GM19397 (cell line): ENCODE measurements at regions not wholly inside any gene's neighbourhood (a gene's known extent, or its start where the extent isn't known, plus 50 kb on each side); places are given as distances from the start of the nearest gene placed in this dataset.
"Not testable (repeated sequence)": the region's sequence is repeated elsewhere in the genome, so short reads cannot be mapped to it uniquely, and the experiment has no call there.

Source experiments
- ATAC-seq: cut with Tn5 transposase; IDR thresholded peaks from one replicate; pipeline ENCODE4 v1.9.1; 2021; ENCODE audit warnings: mild to moderate bottlenecking, moderate library complexity; ENCODE audit not compliant: unreplicated experiment

DNA sequence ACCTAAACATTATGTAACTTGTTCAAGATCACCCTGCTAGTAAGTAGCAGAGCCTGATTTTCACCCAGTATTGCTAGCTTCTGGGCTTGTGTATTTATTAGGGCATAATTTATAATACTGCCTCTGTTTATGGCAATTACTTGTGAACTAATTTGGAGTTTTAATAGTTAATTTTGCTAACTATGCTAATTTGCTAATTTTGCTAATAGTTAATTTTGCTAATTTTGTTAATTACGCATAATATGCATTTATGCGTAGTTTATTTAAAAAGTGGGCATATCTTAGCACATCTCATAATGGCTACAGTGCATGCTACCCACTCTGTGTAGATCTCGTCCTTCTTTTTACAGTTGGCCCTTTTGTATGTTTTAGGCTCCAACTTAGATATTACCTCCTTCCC lies 898.1 kb upstream of the EPHA5 start:
- no peak for ATAC-seq

DNA sequence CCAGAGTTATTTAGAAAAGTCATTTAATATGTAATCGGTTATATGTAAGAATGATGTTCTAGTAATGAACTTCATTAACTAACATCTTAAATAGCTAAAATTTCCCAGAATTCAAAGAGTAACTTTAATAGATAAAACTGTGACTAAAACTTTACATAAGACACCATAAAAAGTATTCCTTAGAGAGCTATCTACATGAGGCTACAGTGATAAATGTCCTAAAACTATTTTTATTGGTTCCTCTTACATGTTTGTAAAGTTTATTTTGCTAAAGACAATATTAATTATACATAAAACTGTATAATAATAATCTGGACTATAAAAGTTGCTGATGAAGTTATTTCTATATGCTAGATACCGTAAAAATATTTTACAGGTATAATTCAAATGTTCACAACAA lies 897.7 kb upstream of the EPHA5 start:
- no peak for ATAC-seq

DNA sequence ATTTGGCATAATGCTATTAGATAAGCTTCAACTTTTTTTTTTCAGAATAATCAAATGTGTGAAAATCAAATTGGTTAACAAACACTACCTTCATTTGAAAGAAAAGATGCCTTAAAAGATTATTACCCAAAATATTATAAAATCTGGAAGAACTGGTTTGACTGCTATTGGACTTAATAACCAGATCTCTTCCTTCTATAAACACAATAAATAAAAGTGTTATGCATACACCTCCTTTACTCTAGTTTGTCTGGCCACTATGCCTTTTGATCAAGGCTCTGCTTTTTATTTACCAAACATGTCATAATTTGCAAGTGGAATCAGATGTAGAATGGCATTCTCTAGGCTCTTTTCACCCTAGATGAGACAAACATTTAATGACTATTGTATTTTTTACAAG lies 897.3 kb upstream of the EPHA5 start:
- no peak for ATAC-seq

DNA sequence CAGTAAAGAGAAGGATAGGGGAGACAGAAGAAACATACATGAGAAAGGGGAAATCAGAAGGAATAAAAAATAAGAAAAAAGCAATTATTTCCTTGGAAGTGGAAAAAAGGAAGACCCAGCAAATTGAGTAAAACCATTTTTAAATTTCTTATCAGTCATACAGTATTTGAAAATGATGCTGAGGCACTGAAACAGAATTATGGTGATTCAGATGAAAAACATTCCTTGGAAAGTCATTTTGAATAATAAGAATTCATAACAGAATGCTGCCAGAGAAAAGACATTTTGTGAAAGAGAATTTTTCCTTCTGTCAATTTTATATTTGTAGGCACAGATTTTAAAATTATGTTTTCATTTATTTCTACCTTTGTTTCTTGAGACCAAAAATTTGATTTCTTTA lies 895.5 kb upstream of the EPHA5 start:
- ATAC-seq: no peak

DNA sequence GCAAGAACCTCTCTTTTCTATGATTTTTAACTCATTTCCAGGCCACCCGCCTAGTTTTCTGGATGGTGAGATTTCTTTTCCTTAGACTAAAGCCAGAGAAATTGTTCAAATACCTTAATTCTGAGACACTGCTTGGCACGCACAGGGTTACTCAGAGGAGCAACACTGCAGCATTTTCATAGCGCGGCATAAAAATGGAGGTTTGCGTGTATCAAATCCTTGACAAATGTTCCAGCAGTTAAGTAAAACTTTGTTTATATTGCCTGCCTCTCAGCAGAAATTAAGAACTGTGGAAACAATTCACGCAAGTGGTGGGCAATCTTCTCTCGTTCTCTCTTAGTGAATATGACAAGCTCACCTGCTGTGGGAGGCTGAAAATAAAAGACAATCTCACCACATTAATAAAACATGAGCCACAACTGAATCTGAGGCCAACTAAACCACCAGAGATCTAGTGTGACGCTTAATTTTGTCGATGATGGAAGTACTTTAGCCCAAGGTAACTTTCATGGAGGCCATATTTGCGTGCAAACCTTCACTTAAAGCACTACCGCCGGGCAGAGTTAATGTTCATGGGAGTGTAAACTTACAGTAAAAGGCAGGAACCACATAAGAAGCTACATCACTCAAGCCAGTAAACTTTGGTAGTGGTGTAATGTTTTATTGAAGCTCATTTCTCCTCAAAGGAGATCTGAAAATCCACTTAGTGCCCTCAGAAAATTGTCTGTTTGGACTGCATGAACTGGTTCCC lies 894.8 kb upstream of the EPHA5 start:
- ATAC-seq: no peak

DNA sequence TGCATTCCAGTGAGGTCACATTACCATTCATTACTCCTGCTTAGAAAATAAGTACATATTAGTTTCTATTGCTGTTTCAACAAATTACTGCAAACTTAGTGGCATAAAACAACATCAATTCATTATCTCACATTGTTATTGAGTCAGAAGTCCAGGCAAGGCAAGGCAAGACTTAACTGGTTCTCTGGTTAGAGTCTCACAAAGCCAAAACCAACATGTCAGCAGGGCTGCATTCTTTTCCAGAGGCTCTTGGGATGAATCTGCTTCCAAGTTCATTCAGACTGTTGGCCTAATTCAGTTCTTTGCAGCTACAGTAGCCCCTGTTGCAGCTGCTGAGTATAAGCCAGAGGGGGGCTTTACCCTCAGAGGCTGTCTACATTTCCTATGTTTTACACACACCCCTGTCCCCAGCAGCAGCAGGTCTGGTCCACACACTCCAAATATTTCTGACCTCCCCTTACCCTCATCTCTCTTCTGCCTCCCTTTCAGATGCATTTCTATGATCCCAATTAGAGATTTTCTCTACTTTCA lies 892.1 kb upstream of the EPHA5 start:
- no peak for ATAC-seq

DNA sequence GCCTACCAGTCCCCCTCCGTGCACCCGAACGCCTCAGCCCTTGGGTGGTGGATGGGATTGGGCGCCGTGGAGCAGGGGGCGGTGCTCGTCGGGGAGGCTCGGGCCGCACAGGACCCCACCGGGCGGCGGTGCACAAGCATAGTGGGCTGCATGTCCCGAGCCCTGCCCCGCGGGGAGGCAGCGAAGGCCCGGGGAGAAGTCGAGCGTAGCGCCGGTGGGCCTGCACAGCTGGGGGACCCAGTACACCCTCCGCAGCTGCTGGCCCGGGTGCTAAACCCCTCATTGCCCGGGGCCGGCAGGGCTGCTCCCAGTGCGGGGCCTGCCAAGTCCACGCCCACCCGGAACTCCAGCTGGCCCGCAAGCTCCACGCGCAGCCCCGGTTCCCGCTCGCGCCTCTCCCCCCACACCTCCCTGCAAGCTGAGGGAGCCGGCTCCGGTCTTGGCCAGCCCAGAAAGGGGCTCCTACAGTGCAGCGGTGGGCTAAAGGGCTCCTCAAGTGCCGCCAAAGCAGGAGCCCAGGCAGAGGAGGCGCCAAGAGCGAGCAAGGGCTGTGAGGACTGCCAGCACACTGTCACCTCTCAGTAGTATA lies 891.3 kb upstream of the EPHA5 start:
- not testable (repeated sequence) for ATAC-seq

DNA sequence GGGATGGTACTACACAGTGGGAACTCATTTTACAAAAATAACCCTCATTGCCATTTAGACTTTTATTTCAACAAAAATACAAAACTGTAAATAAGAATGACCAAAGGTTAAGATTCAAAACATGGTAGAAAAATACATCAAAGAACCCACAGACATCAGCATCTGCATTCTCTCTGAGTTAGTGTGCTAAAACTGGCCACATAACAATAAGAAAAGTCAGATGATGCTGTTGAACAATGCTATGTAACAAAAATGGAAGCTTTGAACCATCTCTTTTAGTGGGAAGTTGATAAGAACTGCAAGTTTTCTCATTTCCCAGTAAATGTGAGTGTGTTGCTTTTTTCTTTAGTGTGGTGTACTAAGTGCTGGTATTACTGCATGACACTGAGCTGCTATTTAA lies 888.4 kb upstream of the EPHA5 start:
- no peak for ATAC-seq

DNA sequence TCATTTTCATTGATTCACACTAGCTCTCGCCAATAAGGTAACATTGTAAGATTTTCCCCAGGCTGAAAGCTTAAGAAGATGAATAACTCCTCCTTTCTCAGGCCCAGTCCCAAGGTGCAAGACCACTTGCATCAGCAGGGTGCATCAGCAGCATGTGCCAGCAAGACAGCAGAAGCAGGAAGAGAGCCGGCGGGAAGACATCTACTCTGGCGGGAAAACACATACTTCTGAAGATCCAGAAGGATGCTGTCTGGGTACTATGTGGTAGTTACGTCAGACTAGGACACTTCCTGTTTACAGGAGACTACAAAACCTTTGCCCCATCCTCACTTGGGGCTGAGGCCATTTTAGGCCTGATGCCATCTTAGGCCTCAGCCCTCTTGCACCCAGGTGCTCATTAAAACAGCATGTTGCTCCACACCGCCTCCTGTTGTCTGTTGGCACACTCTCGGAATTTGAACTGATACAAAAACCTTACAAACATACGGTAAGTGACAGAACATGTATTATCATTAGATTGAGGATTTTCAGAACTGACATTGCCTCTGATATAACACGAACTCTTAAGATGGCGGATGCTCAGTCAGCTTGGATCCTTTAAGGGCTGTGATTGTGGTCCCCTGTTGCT lies 886.5 kb upstream of the EPHA5 start:
- ATAC-seq: no peak

DNA sequence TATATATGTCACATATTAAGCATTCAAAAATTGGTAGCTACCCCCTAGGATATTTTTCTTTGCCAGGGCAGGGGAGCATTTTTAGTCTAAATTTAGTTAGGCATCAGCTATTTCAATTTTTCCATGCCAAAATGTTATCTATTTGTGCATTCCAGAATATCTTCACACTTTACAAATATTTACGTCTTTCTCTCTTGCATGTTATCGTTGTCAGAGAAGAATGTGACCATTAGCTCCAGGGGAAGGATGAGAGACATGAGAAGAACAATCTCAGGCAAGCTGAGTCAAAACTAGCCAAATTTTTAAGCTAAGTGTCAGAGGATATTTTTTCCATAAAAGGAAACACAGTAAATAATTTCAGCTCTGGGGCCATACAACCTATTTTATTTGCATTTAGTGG lies 885.0 kb upstream of the EPHA5 start:
- no peak for ATAC-seq

DNA sequence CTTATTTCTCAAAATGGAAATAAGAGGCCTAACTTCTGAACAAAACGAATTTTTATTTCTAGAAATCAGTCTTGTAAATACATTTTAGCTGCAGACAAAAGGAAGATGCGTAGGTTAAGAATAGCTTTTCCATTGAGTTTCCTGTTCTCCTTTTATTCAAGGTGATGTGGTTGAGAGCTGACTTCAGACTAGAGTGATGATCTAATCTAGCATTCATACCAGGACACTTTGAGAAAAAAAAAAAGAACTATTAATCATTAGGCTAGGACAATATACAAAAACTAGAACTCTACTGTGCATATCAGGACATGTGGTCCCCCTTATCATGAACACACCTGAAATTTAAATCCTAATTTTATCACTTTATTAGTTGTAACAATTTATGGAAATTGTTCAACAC lies 884.5 kb upstream of the EPHA5 start:
- no peak for ATAC-seq

DNA sequence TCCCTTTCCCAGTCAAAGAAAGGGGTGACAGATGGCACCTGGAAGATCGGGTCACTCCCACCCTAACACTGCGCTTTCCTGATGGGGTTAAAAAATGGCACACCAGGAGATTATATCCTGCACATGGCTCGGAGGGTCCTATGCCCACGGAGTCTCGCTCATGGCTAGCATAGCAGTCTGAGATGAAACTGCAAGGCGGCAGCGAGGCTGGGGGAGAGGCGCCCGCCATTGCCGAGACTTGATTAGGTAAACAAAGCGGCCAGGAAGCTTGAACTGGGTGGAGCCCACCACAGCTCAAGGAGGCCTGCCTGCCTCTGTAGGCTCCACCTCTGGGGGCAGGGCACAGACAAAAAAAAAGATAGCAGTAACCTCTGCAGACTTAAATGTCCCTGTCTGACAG lies 875.0 kb upstream of the EPHA5 start:
- ATAC-seq: not testable (repeated sequence)

DNA sequence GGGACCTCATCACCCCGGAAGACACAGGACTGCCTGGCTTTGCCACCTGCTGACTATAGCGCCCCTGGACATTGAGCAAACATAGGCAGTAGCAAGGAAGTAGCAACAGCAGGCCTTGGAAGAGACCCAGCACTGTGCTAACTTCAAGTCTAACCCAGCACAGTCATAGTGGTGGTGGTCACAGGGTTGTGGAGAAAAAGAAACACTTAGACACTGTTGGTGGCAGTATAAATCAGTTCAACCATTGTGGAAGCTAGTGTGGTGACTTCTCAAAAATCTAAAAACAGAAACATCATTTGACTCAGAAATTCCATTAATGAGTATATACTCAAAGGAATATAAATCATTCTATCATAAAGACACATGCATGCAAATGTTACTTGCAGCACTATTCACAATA lies 874.0 kb upstream of the EPHA5 start:
- no peak for ATAC-seq

DNA sequence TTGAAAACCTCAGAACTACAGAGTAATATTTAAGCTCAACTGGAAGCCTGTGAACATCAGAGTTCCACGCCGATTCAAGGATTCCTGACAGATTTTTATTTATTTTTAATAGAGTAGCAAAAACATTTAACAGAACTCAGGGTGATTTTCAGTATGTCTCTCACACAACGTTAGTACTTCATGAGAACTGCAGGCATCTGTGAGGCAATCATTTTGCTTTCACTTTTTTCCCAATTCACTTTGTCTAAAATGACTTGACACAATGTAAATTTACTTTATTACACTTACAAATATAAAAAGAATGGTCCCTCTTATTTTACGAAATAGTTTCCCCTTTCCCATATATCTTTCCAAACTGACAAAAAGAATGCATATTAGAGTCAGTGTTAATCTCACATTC lies 869.5 kb upstream of the EPHA5 start:
- no peak for ATAC-seq

DNA sequence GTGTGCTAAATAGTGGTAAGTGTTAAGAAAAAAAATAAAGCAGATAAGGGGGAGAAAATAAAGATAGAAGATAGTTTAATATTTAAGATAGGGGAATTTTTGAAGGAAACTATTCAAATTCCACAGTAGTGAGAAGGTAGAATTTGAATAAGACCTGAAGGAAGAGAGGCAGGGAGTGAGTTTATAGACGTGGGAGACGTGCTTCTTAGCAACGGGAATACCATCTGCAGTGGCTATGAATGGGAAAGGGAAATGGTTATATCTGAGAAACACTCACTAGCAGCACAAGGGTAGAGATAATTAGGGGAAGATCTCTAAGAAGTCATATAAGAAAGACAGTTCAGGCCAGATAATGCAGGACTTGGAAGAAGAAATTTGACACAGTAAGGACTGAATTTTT lies 854.5 kb upstream of the EPHA5 start:
- no peak for ATAC-seq

DNA sequence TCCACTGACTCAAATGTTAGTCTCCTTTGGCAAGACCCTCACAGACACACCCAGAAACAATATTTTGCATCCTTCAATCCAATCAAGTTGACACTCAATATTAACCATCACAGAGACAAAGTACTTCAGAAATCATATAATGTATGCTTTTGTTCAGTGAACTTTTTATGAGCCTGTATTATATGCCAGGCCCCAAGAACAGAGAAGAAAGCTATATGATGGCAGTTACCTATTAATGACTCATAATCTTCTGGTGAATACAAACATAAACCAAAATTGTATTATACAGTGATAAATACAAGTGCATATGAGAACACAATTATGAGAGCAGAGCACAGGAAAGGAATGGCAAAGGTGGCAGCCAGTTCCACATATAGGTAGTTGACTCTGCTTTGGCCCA lies 852.0 kb upstream of the EPHA5 start:
- no peak for ATAC-seq

DNA sequence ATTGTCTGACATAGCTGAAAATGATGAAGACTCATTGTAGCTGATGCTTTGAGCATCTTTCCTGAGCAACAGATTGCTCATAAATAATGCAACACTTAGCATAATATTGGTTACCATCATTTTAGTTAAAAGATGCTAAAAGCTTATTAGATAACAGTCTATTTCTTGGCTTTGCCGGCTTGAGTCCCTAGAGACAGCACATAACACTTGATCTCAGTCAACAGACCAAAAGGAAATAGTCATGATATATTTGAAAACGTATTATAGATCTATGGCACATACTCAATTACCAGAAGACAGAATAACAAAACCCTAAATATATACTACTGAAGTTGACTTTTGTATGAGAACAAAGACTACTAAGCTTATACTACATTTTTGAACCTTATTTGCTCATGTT lies 846.7 kb upstream of the EPHA5 start:
- ATAC-seq: no peak

DNA sequence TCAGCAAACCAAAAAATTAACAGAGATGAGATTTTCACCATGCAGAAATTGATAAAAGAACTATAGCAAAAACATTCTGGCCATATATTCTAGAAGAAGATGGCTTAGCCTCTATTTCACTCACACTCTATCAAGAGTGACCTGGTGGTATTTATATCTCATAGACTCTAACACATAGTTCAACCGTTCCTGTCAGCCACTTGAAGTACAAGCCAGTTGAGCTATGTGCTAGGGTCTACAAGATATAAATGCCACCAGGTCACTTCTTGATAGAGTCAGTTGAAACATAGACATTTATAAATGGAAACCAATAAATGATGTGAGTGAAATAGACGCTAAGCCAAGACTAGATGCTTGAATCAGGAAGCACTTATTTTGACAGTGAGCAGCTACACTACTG lies 836.7 kb upstream of the EPHA5 start:
- ATAC-seq: no peak

DNA sequence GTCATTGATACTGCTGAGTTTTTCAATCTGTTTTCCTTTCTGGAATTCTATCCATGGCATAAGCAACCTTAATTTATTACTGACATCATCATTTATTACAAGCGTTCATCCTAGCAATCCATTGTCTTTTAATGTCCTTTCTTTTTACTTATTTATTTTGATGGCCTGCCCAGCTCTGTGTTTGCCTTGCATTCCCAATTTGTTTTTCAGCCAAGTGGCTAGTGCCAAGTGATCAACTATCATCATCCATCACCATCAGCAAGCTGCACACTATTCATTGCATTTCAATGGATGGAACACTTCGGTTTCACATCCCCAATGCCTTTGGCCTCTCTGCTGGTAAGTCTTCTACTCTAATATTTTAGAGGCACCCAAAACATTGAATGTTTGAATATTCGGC lies 831.7 kb upstream of the EPHA5 start:
- ATAC-seq: no peak

DNA sequence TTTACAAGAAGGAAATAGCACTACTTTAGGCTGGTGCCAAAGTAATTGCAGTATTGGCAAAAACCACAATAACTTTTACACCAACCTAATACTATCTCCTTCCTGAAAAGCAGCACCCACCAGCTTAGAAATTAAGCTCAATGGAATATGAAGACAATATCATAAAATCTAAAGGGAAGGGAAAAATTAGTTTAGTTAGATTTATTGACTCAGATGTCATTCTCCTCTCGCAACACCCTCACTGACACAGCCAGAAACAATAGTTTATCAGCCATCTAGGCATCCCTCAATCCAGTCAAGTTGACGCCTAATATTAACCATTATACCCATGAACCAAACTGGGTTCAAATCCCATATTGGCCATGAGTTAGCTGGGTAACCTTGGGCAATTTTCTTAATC lies 820.4 kb upstream of the EPHA5 start:
- ATAC-seq: no peak

DNA sequence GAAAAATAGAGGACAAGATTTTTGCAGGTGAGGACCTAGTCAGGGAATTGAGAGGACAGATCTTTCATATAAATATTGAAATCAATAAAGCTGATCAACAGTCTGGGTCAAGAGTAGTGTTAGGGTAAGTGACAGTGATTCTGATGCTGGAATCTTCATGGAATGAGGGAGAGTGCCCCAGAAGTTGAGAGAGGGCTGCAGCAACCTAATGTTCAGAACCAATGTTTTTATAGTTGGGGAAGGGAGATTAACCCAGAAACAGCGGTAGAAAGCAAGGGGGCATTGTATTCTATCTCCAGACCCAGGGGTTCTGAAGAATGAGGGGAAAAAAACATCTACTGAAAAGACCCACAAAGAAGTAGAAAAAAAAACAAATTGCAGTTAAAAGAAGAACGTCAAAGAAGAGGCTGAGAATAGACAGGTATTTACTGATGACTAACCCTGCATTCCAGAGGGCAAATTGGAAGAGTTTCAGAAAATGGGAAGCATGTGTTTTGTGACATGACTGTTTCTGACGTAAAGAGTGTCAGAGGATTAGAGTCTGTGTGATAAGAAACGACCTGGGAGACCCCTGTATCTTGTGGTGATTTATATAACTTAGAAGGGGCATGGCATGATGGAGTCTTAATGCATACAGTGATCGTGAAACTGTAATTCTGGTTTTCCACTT lies 819.6 kb upstream of the EPHA5 start:
- no peak for ATAC-seq

DNA sequence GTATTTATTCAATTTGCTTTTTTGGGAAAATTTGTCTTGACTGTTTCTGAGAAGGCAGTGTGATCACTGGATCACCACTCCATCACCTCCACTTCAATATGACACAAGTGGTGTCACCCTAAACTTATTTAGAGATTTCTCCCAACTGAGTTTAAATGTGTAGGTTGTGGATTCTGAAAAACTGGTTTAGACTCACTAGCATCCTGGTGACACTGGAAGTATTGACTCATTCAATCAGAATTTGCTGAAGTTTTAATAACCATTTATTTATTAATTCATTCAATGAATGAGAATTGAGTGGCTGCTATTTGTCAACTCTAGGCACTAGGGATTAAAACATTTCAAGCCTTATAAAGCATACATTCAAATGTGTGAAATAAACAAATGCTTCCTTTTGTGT lies 819.1 kb upstream of the EPHA5 start:
- ATAC-seq: no peak
